Fibroblast of lung (primary cell): ENCODE measurements at regions not wholly inside any gene's neighbourhood (a gene's known extent, or its start where the extent isn't known, plus 50 kb on each side); places are given as distances from the start of the nearest gene placed in this dataset.

Experiments used
- DNase-seq, 2 donors: peaks; one replicate each; pipeline versions ENCODE4 v3.0.0 to v3.0.0-alpha.2; 2010; ENCODE audit warnings: low read depth in 2 of 2
- H2AFZ ChIP-seq: 2 replicates; pipeline ENCODE4 v1.5.1; 2012; ENCODE audit warnings: low read length, control low read depth, inconsistent platforms
- H3K27ac ChIP-seq: 2 replicates; pipeline ENCODE4 v1.5.1; 2011; ENCODE audit warnings: low read length, control low read depth; ENCODE audit not compliant: insufficient read depth
- H3K27me3 ChIP-seq: 2 replicates; pipeline ENCODE4 v1.5.1; 2011; ENCODE audit warnings: mild to moderate bottlenecking, low read length; ENCODE audit not compliant: control insufficient read depth, insufficient read depth
- H3K36me3 ChIP-seq: 2 replicates; pipeline ENCODE4 v1.5.1; 2011; ENCODE audit warnings: low read length; ENCODE audit not compliant: control insufficient read depth, insufficient read depth
- H3K4me1 ChIP-seq: 2 replicates; pipeline ENCODE4 v1.5.1; 2011; ENCODE audit warnings: low read length; ENCODE audit not compliant: control insufficient read depth, insufficient read depth; ENCODE audit errors: extremely low read depth
- H3K4me2 ChIP-seq: 2 replicates; pipeline ENCODE4 v1.5.1; 2011; ENCODE audit warnings: low read length, control low read depth; ENCODE audit not compliant: insufficient read depth; ENCODE audit errors: extremely low read depth
- H3K4me3 ChIP-seq, 4 experiments: fragments of 200-600 bp in 1 of 4; sonication (generic) in 1 of 4; replicated peaks in 1 of 4; 2 replicates each; pipeline ENCODE4 v1.5.1; 2011 to 2016; ENCODE audit warnings: low read length in 4 of 4, low read depth in 3 of 4, mild to moderate bottlenecking in 3 of 4, control low read depth in 2 of 4, inconsistent platforms in 1 of 4, mixed read lengths in 1 of 4; ENCODE audit not compliant: insufficient read depth in 1 of 4; ENCODE audit errors: control extremely low read depth in 1 of 4
- H3K79me2 ChIP-seq: 2 replicates; pipeline ENCODE4 v1.5.1; 2012; ENCODE audit warnings: mild to moderate bottlenecking, low read length, inconsistent platforms; ENCODE audit not compliant: control insufficient read depth, insufficient read depth
- H3K9ac ChIP-seq: 2 replicates; pipeline ENCODE4 v1.5.1; 2011; ENCODE audit warnings: mild to moderate bottlenecking, low read length, control low read depth; ENCODE audit not compliant: insufficient read depth
- H3K9me3 ChIP-seq: 2 replicates; pipeline ENCODE4 v1.5.1; 2012; ENCODE audit warnings: low read depth, low read length; ENCODE audit not compliant: control insufficient read depth, insufficient read depth
- H4K20me1 ChIP-seq: 2 replicates; pipeline ENCODE4 v1.5.1; 2011; ENCODE audit warnings: low read length; ENCODE audit not compliant: control insufficient read depth, insufficient read depth; ENCODE audit errors: extremely low read depth
- EZH2 ChIP-seq: IDR thresholded peaks from 2 replicates; pipeline ENCODE4 v1.5.1; 2012; ENCODE audit warnings: low read length, control low read depth, mild to moderate bottlenecking; ENCODE audit errors: missing control alignments
- TF ChIP-seq, protein P1 (sequence below), 2 donors: IDR thresholded peaks in 1 of 2; conservative IDR thresholded peaks in 1 of 2; 1 replicate in 1 of 2; 2 replicates in 1 of 2; pipeline ENCODE4 v1.5.1; 2011 to 2012; ENCODE audit warnings: low read length in 2 of 2, control low read depth in 1 of 2, inconsistent platforms in 1 of 2, low read depth in 1 of 2, mild to moderate bottlenecking in 1 of 2

DNA sequence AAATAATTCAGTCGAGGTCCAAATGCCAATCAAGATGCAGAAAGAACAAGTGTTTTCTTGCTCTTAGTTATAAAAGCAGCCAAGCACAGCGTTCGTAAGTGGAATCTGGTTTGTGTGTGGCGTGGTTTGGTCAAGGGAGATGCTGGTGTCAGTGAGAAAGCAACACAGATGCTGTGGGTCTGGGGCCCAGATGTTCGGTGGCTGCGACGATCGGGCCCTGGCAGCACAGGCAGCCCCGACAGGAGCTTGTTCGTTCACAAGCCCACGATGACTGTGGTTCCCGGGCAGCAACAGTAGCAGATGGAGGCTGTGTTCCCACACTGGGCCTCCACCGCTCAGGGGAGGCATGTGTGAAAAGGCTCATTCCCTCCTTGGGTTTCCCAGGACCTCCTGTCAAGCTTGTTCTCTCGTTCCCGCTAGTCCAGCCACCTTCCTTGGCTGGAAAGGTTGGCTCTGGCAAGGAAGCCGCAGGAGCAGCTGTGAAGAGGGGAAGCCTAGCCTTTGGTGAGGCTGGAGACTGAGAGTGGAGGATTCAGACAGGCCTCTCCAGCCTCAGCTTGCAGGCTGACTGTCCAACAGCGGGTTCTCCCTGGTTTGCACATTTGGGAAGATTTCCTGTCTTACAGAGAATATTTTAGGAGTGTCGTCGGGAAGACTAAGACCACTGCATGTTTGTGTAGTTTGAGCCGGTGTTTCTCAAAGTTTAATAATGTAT is 304.7 kb downstream of the QKI start:
- Histone ChIP-seq H3K9me3 (no peaks in the 10 kb centered on the region), H3K27me3 (no peaks in the 10 kb centered on the region), H3K36me3 (no peaks in the 10 kb centered on the region), H3K4me2 (no peak overlapping the region), H3K79me2 (no peaks in the 10 kb centered on the region), H2AFZ (no peak overlapping the region), H3K4me3 (no peak overlapping the region), H3K4me1 (no peaks in the 10 kb centered on the region), H3K9ac (no peak overlapping the region), H3K27ac (no peak overlapping the region), H4K20me1 (no peaks in the 10 kb centered on the region)
- DNase-seq, result no peak
- no peak for TF ChIP-seq EZH2
- TF ChIP-seq, protein P1, sequence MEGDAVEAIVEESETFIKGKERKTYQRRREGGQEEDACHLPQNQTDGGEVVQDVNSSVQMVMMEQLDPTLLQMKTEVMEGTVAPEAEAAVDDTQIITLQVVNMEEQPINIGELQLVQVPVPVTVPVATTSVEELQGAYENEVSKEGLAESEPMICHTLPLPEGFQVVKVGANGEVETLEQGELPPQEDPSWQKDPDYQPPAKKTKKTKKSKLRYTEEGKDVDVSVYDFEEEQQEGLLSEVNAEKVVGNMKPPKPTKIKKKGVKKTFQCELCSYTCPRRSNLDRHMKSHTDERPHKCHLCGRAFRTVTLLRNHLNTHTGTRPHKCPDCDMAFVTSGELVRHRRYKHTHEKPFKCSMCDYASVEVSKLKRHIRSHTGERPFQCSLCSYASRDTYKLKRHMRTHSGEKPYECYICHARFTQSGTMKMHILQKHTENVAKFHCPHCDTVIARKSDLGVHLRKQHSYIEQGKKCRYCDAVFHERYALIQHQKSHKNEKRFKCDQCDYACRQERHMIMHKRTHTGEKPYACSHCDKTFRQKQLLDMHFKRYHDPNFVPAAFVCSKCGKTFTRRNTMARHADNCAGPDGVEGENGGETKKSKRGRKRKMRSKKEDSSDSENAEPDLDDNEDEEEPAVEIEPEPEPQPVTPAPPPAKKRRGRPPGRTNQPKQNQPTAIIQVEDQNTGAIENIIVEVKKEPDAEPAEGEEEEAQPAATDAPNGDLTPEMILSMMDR (conservative IDR thresholded peaks at IDR 0.05 in 1 of 2, IDR thresholded peaks at IDR 0.05 in 1 of 2; ENCODE audit: low read depth in 1 of 2, low read length in 2 of 2), result no peak

DNA sequence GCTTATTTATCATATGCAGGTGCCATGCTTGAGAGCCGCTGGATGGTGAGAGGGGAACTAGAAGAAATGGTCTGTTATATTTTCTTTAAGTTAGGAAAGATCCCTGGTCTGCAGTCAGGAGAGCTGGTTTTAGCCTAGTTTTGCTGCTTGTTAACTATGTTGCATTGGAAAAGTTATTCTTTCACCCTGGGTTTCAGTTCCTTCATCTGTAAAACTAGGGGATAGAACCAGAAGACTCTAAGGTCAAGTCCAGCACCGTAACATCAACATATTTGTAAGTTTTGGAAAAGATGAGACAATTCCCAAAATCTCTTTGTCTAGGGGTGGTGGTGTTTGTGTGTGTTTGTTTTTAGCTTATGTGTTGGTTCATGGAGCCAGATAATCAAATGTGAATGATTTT is 304.0 kb downstream of the QKI start:
- no peaks in the 10 kb centered on the region for H3K27me3 ChIP-seq

DNA sequence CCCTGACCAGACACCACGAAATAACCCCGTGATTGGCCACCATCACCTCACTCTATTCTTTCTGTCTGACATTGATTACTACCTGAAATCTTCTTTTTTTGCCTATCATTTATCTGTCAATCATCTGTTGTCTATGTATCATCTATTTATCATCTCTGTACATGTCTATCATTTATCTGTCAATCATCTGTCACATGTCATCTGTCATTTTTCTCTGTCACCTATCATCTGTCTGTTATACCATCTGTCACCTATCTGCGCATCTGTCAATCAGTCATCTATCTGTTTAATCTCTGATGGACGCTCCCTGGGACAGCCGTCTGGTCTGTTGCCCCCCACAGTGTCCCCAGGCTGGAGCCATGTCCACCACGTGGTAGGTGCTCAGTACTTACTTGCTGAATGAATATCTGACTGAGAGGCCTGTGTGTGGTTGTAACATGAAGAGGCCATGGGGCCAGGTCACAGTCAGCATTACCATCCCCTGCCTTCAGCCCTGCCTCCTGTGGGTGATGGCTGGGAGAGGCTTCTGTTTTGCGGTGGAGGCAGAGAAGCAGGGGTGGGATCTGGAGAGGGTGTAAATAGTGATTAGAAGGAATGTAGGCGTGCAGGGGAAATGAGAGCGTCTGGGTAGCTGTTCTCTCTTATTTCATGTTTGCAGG is 302.7 kb downstream of the QKI start:
- Histone ChIP-seq H3K27ac (no peak overlapping the region), H3K79me2 (no peaks in the 10 kb centered on the region), H3K4me1 (no peaks in the 10 kb centered on the region), H3K36me3 (no peaks in the 10 kb centered on the region), H3K4me3 (no peak overlapping the region), H3K27me3 (no peaks in the 10 kb centered on the region), H2AFZ (no peak overlapping the region), H3K4me2 (no peak overlapping the region), H4K20me1 (no peaks in the 10 kb centered on the region), H3K9me3 (no peaks in the 10 kb centered on the region), H3K9ac (no peak overlapping the region)
- DNase-seq, result peak in 1 of 2 donors; percentile 6
- TF ChIP-seq, protein P1 (conservative IDR thresholded peaks at IDR 0.05 in 1 of 2, IDR thresholded peaks at IDR 0.05 in 1 of 2; ENCODE audit: low read depth in 1 of 2, low read length in 2 of 2), result no peak
- no peak for TF ChIP-seq EZH2

More for the DNA sequence above, 304.0 kb downstream of the QKI start:
- H3K9me3 ChIP-seq, result no peaks in the 10 kb centered on the region
- no peaks in the 10 kb centered on the region for H3K36me3 ChIP-seq
- no peaks in the 10 kb centered on the region for H4K20me1 ChIP-seq
- H3K4me2 ChIP-seq, result no peak overlapping the region
- no peaks in the 10 kb centered on the region for H3K79me2 ChIP-seq
- no peak overlapping the region for H3K27ac ChIP-seq
- no peak overlapping the region for H3K9ac ChIP-seq
- H2AFZ ChIP-seq, result no peak overlapping the region
- DNase-seq, result no peak
- no peaks in the 10 kb centered on the region for H3K4me1 ChIP-seq
- TF ChIP-seq, protein P1 (conservative IDR thresholded peaks at IDR 0.05 in 1 of 2, IDR thresholded peaks at IDR 0.05 in 1 of 2; ENCODE audit: low read depth in 1 of 2, low read length in 2 of 2), result no peak
- no peak for TF ChIP-seq EZH2
- H3K4me3 ChIP-seq, result no peak overlapping the region
